GM23338 (cell line): ENCODE measurements at regions not wholly inside any gene's neighbourhood (a gene's known extent, or its start where the extent isn't known, plus 50 kb on each side); places are given as distances from the start of the nearest gene placed in this dataset.

ENCODE experiments used
- CREB1 ChIP-seq: fragments of 250-450 bp; sonication (Bioruptor Pico); IDR thresholded peaks from 2 replicates; pipeline ENCODE4 v1.5.0; 2020; ENCODE audit warnings: low read depth, mild to moderate bottlenecking, moderate library complexity
- CTCF ChIP-seq, 2 experiments: fragments of 200-600 bp in 1 of 2; sonication (generic) in 1 of 2; conservative IDR thresholded peaks; 2 replicates each; pipeline versions ENCODE4 v1.5.1 to v1.6.1; 2016 to 2017; ENCODE audit warnings: antibody characterized with exemption in 2 of 2, low read depth in 2 of 2, mild to moderate bottlenecking in 2 of 2, moderate library complexity in 1 of 2
- EZH2 ChIP-seq: fragments of 200-600 bp; sonication (generic); IDR thresholded peaks from one replicate; pipeline ENCODE4 v1.8.0; 2017; ENCODE audit warnings: antibody characterized with exemption, mild to moderate bottlenecking, low read depth; ENCODE audit not compliant: unreplicated experiment
- EZH2phosphoT487 ChIP-seq: fragments of 200-600 bp; sonication (generic); IDR thresholded peaks from one replicate; pipeline ENCODE4 v1.8.1; 2018; ENCODE audit warnings: antibody characterized with exemption; ENCODE audit not compliant: unreplicated experiment
- JUNB ChIP-seq: IDR thresholded peaks from one replicate; pipeline ENCODE4 v1.6.1; 2016; ENCODE audit warnings: antibody characterized with exemption; ENCODE audit not compliant: unreplicated experiment
- NANOG ChIP-seq: IDR thresholded peaks from 2 replicates; pipeline ENCODE4 v1.6.1; 2016; ENCODE audit warnings: antibody characterized with exemption, borderline replicate concordance
- POLR2AphosphoS5 ChIP-seq: IDR thresholded peaks from 2 replicates; pipeline ENCODE4 v1.6.1; 2016; ENCODE audit warnings: antibody characterized with exemption, low read depth
- REST ChIP-seq: IDR thresholded peaks from one replicate; pipeline ENCODE4 v1.6.1; 2018; ENCODE audit warnings: antibody characterized with exemption; ENCODE audit not compliant: unreplicated experiment
- STAT1 ChIP-seq: IDR thresholded peaks from one replicate; pipeline ENCODE4 v1.6.1; 2016; ENCODE audit warnings: antibody characterized with exemption; ENCODE audit not compliant: unreplicated experiment
- ZNF331 ChIP-seq: fragments of 250-450 bp; sonication (Bioruptor Pico); IDR thresholded peaks from 2 replicates; pipeline ENCODE4 v1.5.0; 2020; ENCODE audit warnings: low read depth, mild to moderate bottlenecking, moderate library complexity
- TF ChIP-seq, protein P1 (sequence below): fragments of 250-450 bp; sonication (Bioruptor Pico); IDR thresholded peaks from 2 replicates; pipeline ENCODE4 v1.5.0; 2020; ENCODE audit warnings: mild to moderate bottlenecking, moderate library complexity

DNA sequence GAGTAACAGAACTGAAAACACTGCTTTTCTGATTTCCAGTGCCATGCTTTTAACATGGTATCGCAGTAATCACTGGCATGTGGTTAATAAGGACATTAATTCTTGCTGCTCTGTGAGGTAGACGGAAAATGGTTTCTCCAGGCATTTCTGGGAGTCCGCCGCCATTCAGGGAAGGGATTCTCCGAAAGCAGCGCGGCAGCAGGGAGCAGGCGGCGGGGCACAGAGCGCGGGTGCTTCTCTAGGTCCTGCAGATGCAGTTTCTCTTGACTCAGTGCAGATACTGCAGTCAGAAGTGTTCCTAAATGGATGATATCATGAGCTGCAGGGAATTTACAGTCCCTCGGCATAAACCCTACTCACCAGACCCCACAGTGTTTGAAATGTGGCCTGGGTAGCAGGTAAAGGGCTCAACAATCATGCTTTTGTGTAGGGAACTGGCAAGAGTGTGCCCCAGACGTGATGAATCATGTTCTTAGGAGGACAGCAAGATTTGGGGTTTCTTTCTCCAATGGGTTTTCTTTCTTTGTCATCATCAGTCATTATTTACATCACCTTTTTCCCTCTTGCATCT lies 338.6 kb upstream of the ARGLU1 start:
- no peak for TF ChIP-seq EZH2
- TF ChIP-seq CTCF (conservative IDR thresholded peaks at IDR 0.05; ENCODE audit: low read depth in 2 of 2), result no peak
- TF ChIP-seq POLR2AphosphoS5, result no peak
- TF ChIP-seq ZNF331 (CRISPR knock-in tag), result no peak
- TF ChIP-seq STAT1, result no peak
- TF ChIP-seq EZH2phosphoT487, result no peak
- no peak for TF ChIP-seq REST
- TF ChIP-seq JUNB, result no peak
- TF ChIP-seq, protein P1, sequence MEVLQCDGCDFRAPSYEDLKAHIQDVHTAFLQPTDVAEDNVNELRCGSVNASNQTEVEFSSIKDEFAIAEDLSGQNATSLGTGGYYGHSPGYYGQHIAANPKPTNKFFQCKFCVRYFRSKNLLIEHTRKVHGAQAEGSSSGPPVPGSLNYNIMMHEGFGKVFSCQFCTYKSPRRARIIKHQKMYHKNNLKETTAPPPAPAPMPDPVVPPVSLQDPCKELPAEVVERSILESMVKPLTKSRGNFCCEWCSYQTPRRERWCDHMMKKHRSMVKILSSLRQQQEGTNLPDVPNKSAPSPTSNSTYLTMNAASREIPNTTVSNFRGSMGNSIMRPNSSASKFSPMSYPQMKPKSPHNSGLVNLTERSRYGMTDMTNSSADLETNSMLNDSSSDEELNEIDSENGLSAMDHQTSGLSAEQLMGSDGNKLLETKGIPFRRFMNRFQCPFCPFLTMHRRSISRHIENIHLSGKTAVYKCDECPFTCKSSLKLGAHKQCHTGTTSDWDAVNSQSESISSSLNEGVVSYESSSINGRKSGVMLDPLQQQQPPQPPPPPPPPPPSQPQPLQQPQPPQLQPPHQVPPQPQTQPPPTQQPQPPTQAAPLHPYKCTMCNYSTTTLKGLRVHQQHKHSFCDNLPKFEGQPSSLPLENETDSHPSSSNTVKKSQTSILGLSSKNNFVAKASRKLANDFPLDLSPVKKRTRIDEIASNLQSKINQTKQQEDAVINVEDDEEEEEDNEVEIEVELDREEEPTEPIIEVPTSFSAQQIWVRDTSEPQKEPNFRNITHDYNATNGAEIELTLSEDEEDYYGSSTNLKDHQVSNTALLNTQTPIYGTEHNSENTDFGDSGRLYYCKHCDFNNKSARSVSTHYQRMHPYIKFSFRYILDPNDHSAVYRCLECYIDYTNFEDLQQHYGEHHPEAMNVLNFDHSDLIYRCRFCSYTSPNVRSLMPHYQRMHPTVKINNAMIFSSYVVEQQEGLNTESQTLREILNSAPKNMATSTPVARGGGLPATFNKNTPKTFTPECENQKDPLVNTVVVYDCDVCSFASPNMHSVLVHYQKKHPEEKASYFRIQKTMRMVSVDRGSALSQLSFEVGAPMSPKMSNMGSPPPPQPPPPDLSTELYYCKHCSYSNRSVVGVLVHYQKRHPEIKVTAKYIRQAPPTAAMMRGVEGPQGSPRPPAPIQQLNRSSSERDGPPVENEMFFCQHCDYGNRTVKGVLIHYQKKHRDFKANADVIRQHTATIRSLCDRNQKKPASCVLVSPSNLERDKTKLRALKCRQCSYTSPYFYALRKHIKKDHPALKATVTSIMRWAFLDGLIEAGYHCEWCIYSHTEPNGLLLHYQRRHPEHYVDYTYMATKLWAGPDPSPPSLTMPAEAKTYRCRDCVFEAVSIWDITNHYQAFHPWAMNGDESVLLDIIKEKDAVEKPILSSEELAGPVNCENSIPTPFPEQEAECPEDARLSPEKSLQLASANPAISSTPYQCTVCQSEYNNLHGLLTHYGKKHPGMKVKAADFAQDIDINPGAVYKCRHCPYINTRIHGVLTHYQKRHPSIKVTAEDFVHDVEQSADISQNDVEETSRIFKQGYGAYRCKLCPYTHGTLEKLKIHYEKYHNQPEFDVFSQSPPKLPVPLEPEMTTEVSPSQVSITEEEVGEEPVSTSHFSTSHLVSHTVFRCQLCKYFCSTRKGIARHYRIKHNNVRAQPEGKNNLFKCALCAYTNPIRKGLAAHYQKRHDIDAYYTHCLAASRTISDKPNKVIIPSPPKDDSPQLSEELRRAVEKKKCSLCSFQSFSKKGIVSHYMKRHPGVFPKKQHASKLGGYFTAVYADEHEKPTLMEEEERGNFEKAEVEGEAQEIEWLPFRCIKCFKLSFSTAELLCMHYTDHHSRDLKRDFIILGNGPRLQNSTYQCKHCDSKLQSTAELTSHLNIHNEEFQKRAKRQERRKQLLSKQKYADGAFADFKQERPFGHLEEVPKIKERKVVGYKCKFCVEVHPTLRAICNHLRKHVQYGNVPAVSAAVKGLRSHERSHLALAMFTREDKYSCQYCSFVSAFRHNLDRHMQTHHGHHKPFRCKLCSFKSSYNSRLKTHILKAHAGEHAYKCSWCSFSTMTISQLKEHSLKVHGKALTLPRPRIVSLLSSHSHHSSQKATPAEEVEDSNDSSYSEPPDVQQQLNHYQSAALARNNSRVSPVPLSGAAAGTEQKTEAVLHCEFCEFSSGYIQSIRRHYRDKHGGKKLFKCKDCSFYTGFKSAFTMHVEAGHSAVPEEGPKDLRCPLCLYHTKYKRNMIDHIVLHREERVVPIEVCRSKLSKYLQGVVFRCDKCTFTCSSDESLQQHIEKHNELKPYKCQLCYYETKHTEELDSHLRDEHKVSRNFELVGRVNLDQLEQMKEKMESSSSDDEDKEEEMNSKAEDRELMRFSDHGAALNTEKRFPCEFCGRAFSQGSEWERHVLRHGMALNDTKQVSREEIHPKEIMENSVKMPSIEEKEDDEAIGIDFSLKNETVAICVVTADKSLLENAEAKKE (CRISPR knock-in tag), result no peak
- TF ChIP-seq NANOG, result no peak
- TF ChIP-seq CREB1 (CRISPR knock-in tag), result no peak
